ENCODE measurements at regions not wholly inside any gene's neighbourhood (a gene's known extent, or its start where the extent isn't known, plus 50 kb on each side); places are given as distances from the start of the nearest gene placed in this dataset.

DNA sequence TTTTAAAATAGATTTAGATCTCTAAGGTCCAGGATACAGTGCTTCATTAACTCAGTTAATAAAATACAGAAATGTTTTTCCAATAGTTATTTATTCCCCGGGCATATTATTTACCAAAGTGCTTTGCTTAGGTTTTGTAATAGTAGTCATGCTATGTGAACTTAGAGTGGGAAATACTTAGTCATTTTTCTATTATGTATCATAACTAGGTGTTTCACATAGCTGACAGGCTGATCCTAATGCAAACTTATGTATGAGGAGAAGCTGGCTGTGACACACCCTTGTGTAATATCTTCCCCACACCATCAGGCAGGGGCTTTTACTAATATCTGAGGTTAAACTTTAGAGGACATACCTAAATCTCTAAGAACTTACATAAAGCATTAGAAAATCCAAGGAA, 277.7 kb upstream of the RIMS1 start:
- TF ChIP-seq, protein P1, sequence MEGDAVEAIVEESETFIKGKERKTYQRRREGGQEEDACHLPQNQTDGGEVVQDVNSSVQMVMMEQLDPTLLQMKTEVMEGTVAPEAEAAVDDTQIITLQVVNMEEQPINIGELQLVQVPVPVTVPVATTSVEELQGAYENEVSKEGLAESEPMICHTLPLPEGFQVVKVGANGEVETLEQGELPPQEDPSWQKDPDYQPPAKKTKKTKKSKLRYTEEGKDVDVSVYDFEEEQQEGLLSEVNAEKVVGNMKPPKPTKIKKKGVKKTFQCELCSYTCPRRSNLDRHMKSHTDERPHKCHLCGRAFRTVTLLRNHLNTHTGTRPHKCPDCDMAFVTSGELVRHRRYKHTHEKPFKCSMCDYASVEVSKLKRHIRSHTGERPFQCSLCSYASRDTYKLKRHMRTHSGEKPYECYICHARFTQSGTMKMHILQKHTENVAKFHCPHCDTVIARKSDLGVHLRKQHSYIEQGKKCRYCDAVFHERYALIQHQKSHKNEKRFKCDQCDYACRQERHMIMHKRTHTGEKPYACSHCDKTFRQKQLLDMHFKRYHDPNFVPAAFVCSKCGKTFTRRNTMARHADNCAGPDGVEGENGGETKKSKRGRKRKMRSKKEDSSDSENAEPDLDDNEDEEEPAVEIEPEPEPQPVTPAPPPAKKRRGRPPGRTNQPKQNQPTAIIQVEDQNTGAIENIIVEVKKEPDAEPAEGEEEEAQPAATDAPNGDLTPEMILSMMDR (IDR thresholded peaks at IDR 0.05) = no peak
- TF ChIP-seq POLR2A (IDR thresholded peaks at IDR 0.05) = no peak

Measured in thyroid gland (tissue), 4 donors.